C4-2B (cell line): ENCODE measurements at regions not wholly inside any gene's neighbourhood (a gene's known extent, or its start where the extent isn't known, plus 50 kb on each side); places are given as distances from the start of the nearest gene placed in this dataset.

Source experiments
- CTCF ChIP-seq: fragments of 450-650 bp; conservative IDR thresholded peaks from 2 replicates; pipeline ENCODE4 v1.5.1; 2017; ENCODE audit warnings: mild to moderate bottlenecking
- ZFX ChIP-seq: fragments of 450-650 bp; IDR thresholded peaks from 2 replicates; pipeline ENCODE4 v1.6.1; 2017

- TF ChIP-seq CTCF (no peak), ZFX (no peak)
These were observed 1474.0 kb downstream of the PLA2G4A start for GRCh38 chr1:188302746-188303145.
